H9 (cell line): ENCODE measurements at regions not wholly inside any gene's neighbourhood (a gene's known extent, or its start where the extent isn't known, plus 50 kb on each side); places are given as distances from the start of the nearest gene placed in this dataset.

ENCODE experiments used
- DNase-seq: peaks from one replicate; pipeline ENCODE4 v3.0.0-alpha.2; 2017
- H2AFZ ChIP-seq: one replicate; pipeline ENCODE4 v1.6.1; 2013; ENCODE audit warnings: mild to moderate bottlenecking, low read length, control low read depth, moderate library complexity
- H2AK5ac ChIP-seq: 2 replicates; pipeline ENCODE4 v1.6.1; 2013; ENCODE audit warnings: low read length, control low read depth, mixed read lengths; ENCODE audit not compliant: insufficient read length
- H2BK120ac ChIP-seq: one replicate; pipeline ENCODE4 v1.6.1; 2013; ENCODE audit warnings: low read depth, mild to moderate bottlenecking, low read length, control low read depth, inconsistent platforms; ENCODE audit not compliant: poor library complexity, severe bottlenecking
- H2BK12ac ChIP-seq: 2 replicates; pipeline ENCODE4 v1.6.1; 2013; ENCODE audit warnings: low read length, control low read depth, mixed read lengths, low read depth; ENCODE audit not compliant: insufficient read length
- H2BK15ac ChIP-seq: 2 replicates; pipeline ENCODE4 v1.6.1; 2013; ENCODE audit warnings: low read depth, low read length, control low read depth
- H2BK20ac ChIP-seq: one replicate; pipeline ENCODE4 v1.6.1; 2013; ENCODE audit warnings: low read depth, mild to moderate bottlenecking, low read length, control low read depth, inconsistent platforms; ENCODE audit not compliant: poor library complexity, severe bottlenecking
- H2BK5ac ChIP-seq: 2 replicates; pipeline ENCODE4 v1.6.1; 2013; ENCODE audit warnings: low read length, control low read depth, mixed read lengths; ENCODE audit not compliant: insufficient read length
- H3K14ac ChIP-seq: 2 replicates; pipeline ENCODE4 v1.6.1; 2013; ENCODE audit warnings: low read length, control low read depth; ENCODE audit not compliant: insufficient read depth
- H3K18ac ChIP-seq: 2 replicates; pipeline ENCODE4 v1.6.1; 2013; ENCODE audit warnings: low read depth, mild to moderate bottlenecking, mixed read lengths, low read length, control low read depth; ENCODE audit not compliant: insufficient read length
- H3K23ac ChIP-seq: 2 replicates; pipeline ENCODE4 v1.6.1; 2013; ENCODE audit warnings: low read length, control low read depth, mixed read lengths, low read depth; ENCODE audit not compliant: insufficient read length
- H3K23me2 ChIP-seq: 2 replicates; pipeline ENCODE4 v1.6.1; 2013; ENCODE audit warnings: low read depth, mild to moderate bottlenecking, mixed read lengths, low read length, control low read depth; ENCODE audit not compliant: insufficient read length, poor library complexity, severe bottlenecking
- H3K27ac ChIP-seq: 2 replicates; pipeline ENCODE4 v1.5.1; 2013; ENCODE audit warnings: low read length, control low read depth, mixed read lengths, low read depth; ENCODE audit not compliant: insufficient read length
- H3K27me3 ChIP-seq: 2 replicates; pipeline ENCODE4 v1.6.1; 2013; ENCODE audit warnings: low read length, control low read depth, inconsistent platforms; ENCODE audit not compliant: insufficient read depth
- H3K4ac ChIP-seq: 2 replicates; pipeline ENCODE4 v1.6.1; 2013; ENCODE audit warnings: low read depth, mild to moderate bottlenecking, control low read depth, inconsistent platforms, low read length, moderate library complexity
- H3K4me1 ChIP-seq: 2 replicates; pipeline ENCODE4 v1.6.1; 2013; ENCODE audit warnings: low read length, control low read depth, inconsistent platforms; ENCODE audit not compliant: insufficient read depth
- H3K4me2 ChIP-seq: 2 replicates; pipeline ENCODE4 v1.6.1; 2013; ENCODE audit warnings: low read length, control low read depth, mixed read lengths; ENCODE audit not compliant: insufficient read length, insufficient read depth
- H3K56ac ChIP-seq: 2 replicates; pipeline ENCODE4 v1.6.1; 2013; ENCODE audit warnings: low read depth, mild to moderate bottlenecking, mixed read lengths, low read length, control low read depth; ENCODE audit not compliant: insufficient read length
- H3K79me1 ChIP-seq: 2 replicates; pipeline ENCODE4 v1.6.1; 2013; ENCODE audit warnings: low read depth, mild to moderate bottlenecking, moderate library complexity, low read length, control low read depth, inconsistent platforms; ENCODE audit not compliant: insufficient read depth, poor library complexity, severe bottlenecking
- H3K79me2 ChIP-seq: 2 replicates; pipeline ENCODE4 v1.6.1; 2013; ENCODE audit warnings: low read length, control low read depth, inconsistent platforms; ENCODE audit not compliant: insufficient read depth
- H3K9ac ChIP-seq: 2 replicates; pipeline ENCODE4 v1.6.1; 2013; ENCODE audit warnings: low read length, control low read depth, mixed read lengths; ENCODE audit not compliant: insufficient read length; ENCODE audit errors: extremely low read depth
- H3K9me3 ChIP-seq: one replicate; pipeline ENCODE4 v1.6.1; 2013; ENCODE audit warnings: low read depth, low read length, inconsistent platforms; ENCODE audit not compliant: control insufficient read depth
- H3T11ph ChIP-seq: one replicate; pipeline ENCODE4 v1.6.1; 2013; ENCODE audit warnings: mild to moderate bottlenecking, low read length, control low read depth, inconsistent platforms
- H4K20me1 ChIP-seq: one replicate; pipeline ENCODE4 v1.6.1; 2013; ENCODE audit not compliant: control insufficient read depth, insufficient read length, insufficient read depth
- H4K5ac ChIP-seq: 2 replicates; pipeline ENCODE4 v1.6.1; 2013; ENCODE audit warnings: low read depth, mild to moderate bottlenecking, mixed read lengths, low read length, control low read depth; ENCODE audit not compliant: insufficient read length
- H4K8ac ChIP-seq: replicated peaks from 2 replicates; pipeline ENCODE4 v1.6.1; 2013; ENCODE audit warnings: low read length, control low read depth, mixed read lengths, low read depth; ENCODE audit not compliant: insufficient read length
- H4K91ac ChIP-seq: 2 replicates; pipeline ENCODE4 v1.6.1; 2013; ENCODE audit warnings: low read depth, mild to moderate bottlenecking, moderate library complexity, mixed read lengths, low read length, control low read depth; ENCODE audit not compliant: insufficient read length
- H3K27ac Mint-ChIP-seq, 3 experiments: 2 replicates in 2 of 3; 3 replicates in 1 of 3; pipeline ENCODE4 v1.8.0; 2020 to 2021; ENCODE audit warnings: mixed read lengths in 3 of 3, mild to moderate bottlenecking in 1 of 3, moderate library complexity in 1 of 3
- H3K27me3 Mint-ChIP-seq: 2 replicates; pipeline ENCODE4 v1.8.0; 2021; ENCODE audit warnings: low read depth, mild to moderate bottlenecking, moderate library complexity, mixed read lengths
- H3K36me3 Mint-ChIP-seq, 3 experiments: 2 replicates in 2 of 3; 3 replicates in 1 of 3; pipeline ENCODE4 v1.8.0; 2020 to 2021; ENCODE audit warnings: low read depth in 3 of 3, mixed read lengths in 3 of 3; ENCODE audit not compliant: insufficient read depth in 1 of 3
- H3K4me1 Mint-ChIP-seq, 2 experiments: 2 replicates each; pipeline ENCODE4 v1.8.0; 2020; ENCODE audit warnings: mixed read lengths in 2 of 2
- H3K4me3 Mint-ChIP-seq, 2 experiments: 2 replicates in 1 of 2; 3 replicates in 1 of 2; pipeline ENCODE4 v1.8.0; 2020 to 2021; ENCODE audit warnings: mild to moderate bottlenecking in 2 of 2, mixed read lengths in 2 of 2, moderate library complexity in 1 of 2
- H3K9me3 Mint-ChIP-seq, 2 experiments: 2 replicates in 1 of 2; 3 replicates in 1 of 2; pipeline ENCODE4 v1.8.0; 2020; ENCODE audit warnings: mild to moderate bottlenecking in 2 of 2, mixed read lengths in 2 of 2, moderate library complexity in 1 of 2
- TF ChIP-seq, protein P1 (sequence below): fragments of 200-600 bp; sonication (generic); conservative IDR thresholded peaks from 3 replicates; pipeline ENCODE4 v1.8.0; 2021; ENCODE audit warnings: antibody characterized with exemption, mild to moderate bottlenecking

DNA sequence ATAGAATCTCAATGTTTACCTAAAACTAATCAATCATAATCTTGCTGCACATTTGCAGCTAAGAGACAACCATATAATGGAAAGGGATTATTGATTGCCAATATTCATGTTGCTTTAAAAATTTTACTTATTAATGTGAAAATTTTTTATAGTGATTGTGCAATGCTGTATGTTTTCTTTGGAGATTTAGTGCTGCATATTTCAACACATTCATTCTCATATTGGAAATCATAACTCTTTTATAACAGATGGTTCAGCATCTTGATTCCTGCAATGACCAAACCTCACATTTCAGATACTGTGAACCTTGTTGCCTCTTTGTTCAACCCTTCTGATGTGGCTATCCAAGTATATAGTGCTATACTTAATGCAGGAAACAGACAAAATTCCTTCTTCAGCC lies 502.6 kb downstream of the C4orf33 start:
- Histone ChIP-seq H4K5ac (no peak overlapping the region), H3K23me2 (no peaks in the 10 kb centered on the region), H3K9ac (no peak overlapping the region), H3K79me1 (no peaks in the 10 kb centered on the region), H4K8ac (no peak overlapping the region), H3K9me3 (no peaks in the 10 kb centered on the region), H2AK5ac (no peak overlapping the region), H3T11ph (no peak overlapping the region), H2BK5ac (no peak overlapping the region), H3K27ac (no peak overlapping the region), H3K23ac (no peak overlapping the region), H3K18ac (no peak overlapping the region), H3K4me1 (no peaks in the 10 kb centered on the region), H3K14ac (no peak overlapping the region), H3K4ac (no peak overlapping the region), H4K20me1 (no peaks in the 10 kb centered on the region), H2AFZ (no peak overlapping the region), H3K56ac (no peak overlapping the region), H2BK15ac (no peak overlapping the region), H2BK12ac (no peak overlapping the region), H3K79me2 (no peaks in the 10 kb centered on the region), H3K27me3 (no peaks in the 10 kb centered on the region), H3K4me2 (no peak overlapping the region), H2BK120ac (no peak overlapping the region), H2BK20ac (no peak overlapping the region), H4K91ac (no peak overlapping the region)
- H3K27me3 Mint-ChIP-seq: no peaks in the 10 kb centered on the region
- TF ChIP-seq, protein P1, sequence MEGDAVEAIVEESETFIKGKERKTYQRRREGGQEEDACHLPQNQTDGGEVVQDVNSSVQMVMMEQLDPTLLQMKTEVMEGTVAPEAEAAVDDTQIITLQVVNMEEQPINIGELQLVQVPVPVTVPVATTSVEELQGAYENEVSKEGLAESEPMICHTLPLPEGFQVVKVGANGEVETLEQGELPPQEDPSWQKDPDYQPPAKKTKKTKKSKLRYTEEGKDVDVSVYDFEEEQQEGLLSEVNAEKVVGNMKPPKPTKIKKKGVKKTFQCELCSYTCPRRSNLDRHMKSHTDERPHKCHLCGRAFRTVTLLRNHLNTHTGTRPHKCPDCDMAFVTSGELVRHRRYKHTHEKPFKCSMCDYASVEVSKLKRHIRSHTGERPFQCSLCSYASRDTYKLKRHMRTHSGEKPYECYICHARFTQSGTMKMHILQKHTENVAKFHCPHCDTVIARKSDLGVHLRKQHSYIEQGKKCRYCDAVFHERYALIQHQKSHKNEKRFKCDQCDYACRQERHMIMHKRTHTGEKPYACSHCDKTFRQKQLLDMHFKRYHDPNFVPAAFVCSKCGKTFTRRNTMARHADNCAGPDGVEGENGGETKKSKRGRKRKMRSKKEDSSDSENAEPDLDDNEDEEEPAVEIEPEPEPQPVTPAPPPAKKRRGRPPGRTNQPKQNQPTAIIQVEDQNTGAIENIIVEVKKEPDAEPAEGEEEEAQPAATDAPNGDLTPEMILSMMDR: no peak
- no peak for DNase-seq
- H3K4me1 Mint-ChIP-seq: no peaks in the 10 kb centered on the region
- peaks cover 7 to 8% of the 10 kb centered on the region in 2 experiments; a peak in 4 of 5 replicates for H3K9me3 Mint-ChIP-seq
- H3K27ac Mint-ChIP-seq: no peak overlapping the region
- H3K36me3 Mint-ChIP-seq: peaks cover 0 to under 1% (median 0%) of the 10 kb centered on the region in 3 experiments; a peak in 4 of 7 replicates
- H3K4me3 Mint-ChIP-seq: no peak overlapping the region
